ENCODE measurements at regions not wholly inside any gene's neighbourhood (a gene's known extent, or its start where the extent isn't known, plus 50 kb on each side); places are given as distances from the start of the nearest gene placed in this dataset.

GRCh38 chr5:126101901-126102300 is 321.3 kb upstream of the GRAMD2B start:
- H3K4me3 ChIP-seq (ENCODE audit: low read depth, low read length), result no peak overlapping the region
- TF ChIP-seq CTCF (IDR thresholded peaks at IDR 0.05; ENCODE audit: insufficient read depth, low read depth, low read length), result no peak
- DNase-seq (ENCODE audit: low read depth), result no peak

GRCh38 chr5:126103050-126103449 is 320.2 kb upstream of the GRAMD2B start:
- TF ChIP-seq CTCF (IDR thresholded peaks at IDR 0.05; ENCODE audit: insufficient read depth, low read depth, low read length), result no peak
- no peak for DNase-seq (ENCODE audit: low read depth)
- H3K4me3 ChIP-seq (ENCODE audit: low read depth, low read length), result no peak overlapping the region

- DNase-seq (ENCODE audit: low read depth), result no peak
- H3K4me3 ChIP-seq (ENCODE audit: low read depth, low read length), result no peak overlapping the region
- no peak for TF ChIP-seq CTCF (IDR thresholded peaks at IDR 0.05; ENCODE audit: insufficient read depth, low read depth, low read length)
These were observed 319.3 kb upstream of the GRAMD2B start for GRCh38 chr5:126103868-126104267.

- H3K4me3 ChIP-seq (ENCODE audit: low read depth, low read length), result no peak overlapping the region
- no peak for DNase-seq (ENCODE audit: low read depth)
- TF ChIP-seq CTCF (IDR thresholded peaks at IDR 0.05; ENCODE audit: insufficient read depth, low read depth, low read length), result no peak
These were observed 318.9 kb upstream of the GRAMD2B start for GRCh38 chr5:126104341-126104740.

DNA sequence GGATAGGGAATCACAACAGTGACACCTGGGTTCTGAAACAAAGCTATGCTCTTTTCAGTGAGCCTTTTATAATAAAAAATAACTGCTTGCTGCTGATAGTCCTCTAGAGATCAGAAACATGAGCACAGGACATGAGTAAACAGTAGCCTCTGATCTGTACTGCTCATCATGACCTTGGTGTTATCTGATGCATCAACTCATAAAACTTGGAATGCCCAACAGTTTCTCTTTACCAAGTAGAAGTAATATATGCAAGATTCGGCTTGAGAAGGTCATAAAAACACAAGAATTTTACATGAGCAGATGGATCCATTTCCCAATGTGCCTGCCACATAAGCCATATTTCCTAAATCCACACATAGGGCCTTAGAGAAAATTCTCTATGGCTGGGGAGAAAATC is 318.3 kb upstream of the GRAMD2B start:
- no peak overlapping the region for H3K4me3 ChIP-seq (ENCODE audit: low read depth, low read length)
- no peak for TF ChIP-seq CTCF (IDR thresholded peaks at IDR 0.05; ENCODE audit: insufficient read depth, low read depth, low read length)
- peak; percentile 86 for DNase-seq (ENCODE audit: low read depth)

- H3K4me3 ChIP-seq (ENCODE audit: low read depth, low read length), result no peak overlapping the region
- no peak for TF ChIP-seq CTCF (IDR thresholded peaks at IDR 0.05; ENCODE audit: insufficient read depth, low read depth, low read length)
- peak; percentile 18 for DNase-seq (ENCODE audit: low read depth)
These were observed 317.2 kb upstream of the GRAMD2B start for GRCh38 chr5:126106029-126106428.

GRCh38 chr5:126107381-126107780 is 315.8 kb upstream of the GRAMD2B start:
- no peak overlapping the region for H3K4me3 ChIP-seq (ENCODE audit: low read depth, low read length)
- DNase-seq (ENCODE audit: low read depth), result no peak
- TF ChIP-seq CTCF (IDR thresholded peaks at IDR 0.05; ENCODE audit: insufficient read depth, low read depth, low read length), result no peak

All from fibroblast of villous mesenchyme (primary cell).